Fibroblast of lung (primary cell): ENCODE measurements at regions not wholly inside any gene's neighbourhood (a gene's known extent, or its start where the extent isn't known, plus 50 kb on each side); places are given as distances from the start of the nearest gene placed in this dataset.

ENCODE experiments used
- DNase-seq, 2 donors: peaks; one replicate each; pipeline versions ENCODE4 v3.0.0 to v3.0.0-alpha.2; 2010; ENCODE audit warnings: low read depth in 2 of 2
- H2AFZ ChIP-seq: 2 replicates; pipeline ENCODE4 v1.5.1; 2012; ENCODE audit warnings: low read length, control low read depth, inconsistent platforms
- H3K27ac ChIP-seq: 2 replicates; pipeline ENCODE4 v1.5.1; 2011; ENCODE audit warnings: low read length, control low read depth; ENCODE audit not compliant: insufficient read depth
- H3K27me3 ChIP-seq: 2 replicates; pipeline ENCODE4 v1.5.1; 2011; ENCODE audit warnings: mild to moderate bottlenecking, low read length; ENCODE audit not compliant: control insufficient read depth, insufficient read depth
- H3K36me3 ChIP-seq: 2 replicates; pipeline ENCODE4 v1.5.1; 2011; ENCODE audit warnings: low read length; ENCODE audit not compliant: control insufficient read depth, insufficient read depth
- H3K4me1 ChIP-seq: 2 replicates; pipeline ENCODE4 v1.5.1; 2011; ENCODE audit warnings: low read length; ENCODE audit not compliant: control insufficient read depth, insufficient read depth; ENCODE audit errors: extremely low read depth
- H3K4me2 ChIP-seq: 2 replicates; pipeline ENCODE4 v1.5.1; 2011; ENCODE audit warnings: low read length, control low read depth; ENCODE audit not compliant: insufficient read depth; ENCODE audit errors: extremely low read depth
- H3K4me3 ChIP-seq, 4 experiments: fragments of 200-600 bp in 1 of 4; sonication (generic) in 1 of 4; replicated peaks in 1 of 4; 2 replicates each; pipeline ENCODE4 v1.5.1; 2011 to 2016; ENCODE audit warnings: low read length in 4 of 4, low read depth in 3 of 4, mild to moderate bottlenecking in 3 of 4, control low read depth in 2 of 4, inconsistent platforms in 1 of 4, mixed read lengths in 1 of 4; ENCODE audit not compliant: insufficient read depth in 1 of 4; ENCODE audit errors: control extremely low read depth in 1 of 4
- H3K79me2 ChIP-seq: 2 replicates; pipeline ENCODE4 v1.5.1; 2012; ENCODE audit warnings: mild to moderate bottlenecking, low read length, inconsistent platforms; ENCODE audit not compliant: control insufficient read depth, insufficient read depth
- H3K9ac ChIP-seq: 2 replicates; pipeline ENCODE4 v1.5.1; 2011; ENCODE audit warnings: mild to moderate bottlenecking, low read length, control low read depth; ENCODE audit not compliant: insufficient read depth
- H3K9me3 ChIP-seq: 2 replicates; pipeline ENCODE4 v1.5.1; 2012; ENCODE audit warnings: low read depth, low read length; ENCODE audit not compliant: control insufficient read depth, insufficient read depth
- H4K20me1 ChIP-seq: 2 replicates; pipeline ENCODE4 v1.5.1; 2011; ENCODE audit warnings: low read length; ENCODE audit not compliant: control insufficient read depth, insufficient read depth; ENCODE audit errors: extremely low read depth
- EZH2 ChIP-seq: IDR thresholded peaks from 2 replicates; pipeline ENCODE4 v1.5.1; 2012; ENCODE audit warnings: low read length, control low read depth, mild to moderate bottlenecking; ENCODE audit errors: missing control alignments
- TF ChIP-seq, protein P1 (sequence below), 2 donors: IDR thresholded peaks in 1 of 2; conservative IDR thresholded peaks in 1 of 2; 1 replicate in 1 of 2; 2 replicates in 1 of 2; pipeline ENCODE4 v1.5.1; 2011 to 2012; ENCODE audit warnings: low read length in 2 of 2, control low read depth in 1 of 2, inconsistent platforms in 1 of 2, low read depth in 1 of 2, mild to moderate bottlenecking in 1 of 2

DNA sequence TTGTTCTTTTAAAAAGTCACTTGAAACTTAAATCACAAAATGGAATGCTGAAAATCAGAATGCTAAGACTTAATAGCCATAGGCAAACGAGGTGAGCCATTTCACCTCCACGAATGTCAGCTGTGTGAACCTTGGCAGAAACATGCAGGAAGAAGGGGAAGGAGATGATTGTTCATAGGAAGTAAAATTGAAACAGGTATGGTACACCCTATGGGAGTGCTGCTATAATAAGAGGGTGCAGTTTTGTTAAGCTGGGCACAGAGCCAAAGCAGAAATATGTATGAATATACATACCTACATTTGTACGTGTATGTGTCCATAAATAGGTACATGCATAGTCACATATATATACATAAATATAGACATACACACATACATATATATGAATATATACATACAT, 51.0 kb upstream of the SPINK5 start:
- Histone ChIP-seq H3K4me1 (no peaks in the 10 kb centered on the region), H3K9ac (no peak overlapping the region), H3K27me3 (no peaks in the 10 kb centered on the region), H3K4me3 (no peak overlapping the region), H3K4me2 (no peak overlapping the region), H4K20me1 (no peaks in the 10 kb centered on the region), H3K27ac (no peak overlapping the region), H3K79me2 (no peaks in the 10 kb centered on the region), H3K9me3 (no peaks in the 10 kb centered on the region), H3K36me3 (no peaks in the 10 kb centered on the region), H2AFZ (no peak overlapping the region)
- TF ChIP-seq, protein P1, sequence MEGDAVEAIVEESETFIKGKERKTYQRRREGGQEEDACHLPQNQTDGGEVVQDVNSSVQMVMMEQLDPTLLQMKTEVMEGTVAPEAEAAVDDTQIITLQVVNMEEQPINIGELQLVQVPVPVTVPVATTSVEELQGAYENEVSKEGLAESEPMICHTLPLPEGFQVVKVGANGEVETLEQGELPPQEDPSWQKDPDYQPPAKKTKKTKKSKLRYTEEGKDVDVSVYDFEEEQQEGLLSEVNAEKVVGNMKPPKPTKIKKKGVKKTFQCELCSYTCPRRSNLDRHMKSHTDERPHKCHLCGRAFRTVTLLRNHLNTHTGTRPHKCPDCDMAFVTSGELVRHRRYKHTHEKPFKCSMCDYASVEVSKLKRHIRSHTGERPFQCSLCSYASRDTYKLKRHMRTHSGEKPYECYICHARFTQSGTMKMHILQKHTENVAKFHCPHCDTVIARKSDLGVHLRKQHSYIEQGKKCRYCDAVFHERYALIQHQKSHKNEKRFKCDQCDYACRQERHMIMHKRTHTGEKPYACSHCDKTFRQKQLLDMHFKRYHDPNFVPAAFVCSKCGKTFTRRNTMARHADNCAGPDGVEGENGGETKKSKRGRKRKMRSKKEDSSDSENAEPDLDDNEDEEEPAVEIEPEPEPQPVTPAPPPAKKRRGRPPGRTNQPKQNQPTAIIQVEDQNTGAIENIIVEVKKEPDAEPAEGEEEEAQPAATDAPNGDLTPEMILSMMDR (conservative IDR thresholded peaks at IDR 0.05 in 1 of 2, IDR thresholded peaks at IDR 0.05 in 1 of 2; ENCODE audit: low read depth in 1 of 2, low read length in 2 of 2): no peak
- TF ChIP-seq EZH2: no peak
- no peak for DNase-seq

DNA sequence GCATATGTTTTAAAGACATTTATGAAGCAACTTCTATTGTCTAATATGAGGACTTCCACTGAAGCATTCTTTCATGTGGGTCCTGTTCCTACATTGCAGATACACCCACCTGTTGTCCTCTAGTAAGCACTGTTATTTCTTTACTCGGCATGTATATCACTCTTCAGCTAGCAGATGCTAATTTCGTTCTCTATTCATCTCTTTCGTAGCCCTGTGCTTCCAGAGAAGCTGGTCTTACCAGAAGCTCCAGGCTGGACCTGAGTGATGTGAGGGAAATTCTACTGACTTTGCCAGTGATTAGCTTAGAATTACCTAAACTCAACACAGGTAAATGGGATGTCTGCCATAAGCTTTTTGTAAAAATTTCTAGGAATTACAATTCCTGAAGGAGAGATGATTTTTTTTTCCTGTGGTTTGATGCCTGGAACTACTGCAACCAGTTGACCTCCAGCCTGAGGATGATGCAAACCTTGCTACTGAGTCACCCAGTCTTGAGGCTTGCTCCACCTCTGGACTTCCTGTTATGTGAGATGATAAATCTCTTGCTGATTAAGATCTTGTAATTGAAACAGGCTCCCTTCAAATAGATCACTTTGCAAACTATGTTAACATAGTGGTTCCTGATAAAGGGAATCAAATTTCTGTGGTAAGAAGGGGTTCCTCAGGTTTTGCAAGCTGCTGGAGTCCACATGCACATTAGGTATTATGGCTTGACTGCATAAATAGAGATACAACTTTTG, 52.2 kb upstream of the SPINK5 start:
- no peak for TF ChIP-seq EZH2
- TF ChIP-seq, protein P1 (conservative IDR thresholded peaks at IDR 0.05 in 1 of 2, IDR thresholded peaks at IDR 0.05 in 1 of 2; ENCODE audit: low read depth in 1 of 2, low read length in 2 of 2): no peak
- peak; percentile 79 to 91 for DNase-seq

DNA sequence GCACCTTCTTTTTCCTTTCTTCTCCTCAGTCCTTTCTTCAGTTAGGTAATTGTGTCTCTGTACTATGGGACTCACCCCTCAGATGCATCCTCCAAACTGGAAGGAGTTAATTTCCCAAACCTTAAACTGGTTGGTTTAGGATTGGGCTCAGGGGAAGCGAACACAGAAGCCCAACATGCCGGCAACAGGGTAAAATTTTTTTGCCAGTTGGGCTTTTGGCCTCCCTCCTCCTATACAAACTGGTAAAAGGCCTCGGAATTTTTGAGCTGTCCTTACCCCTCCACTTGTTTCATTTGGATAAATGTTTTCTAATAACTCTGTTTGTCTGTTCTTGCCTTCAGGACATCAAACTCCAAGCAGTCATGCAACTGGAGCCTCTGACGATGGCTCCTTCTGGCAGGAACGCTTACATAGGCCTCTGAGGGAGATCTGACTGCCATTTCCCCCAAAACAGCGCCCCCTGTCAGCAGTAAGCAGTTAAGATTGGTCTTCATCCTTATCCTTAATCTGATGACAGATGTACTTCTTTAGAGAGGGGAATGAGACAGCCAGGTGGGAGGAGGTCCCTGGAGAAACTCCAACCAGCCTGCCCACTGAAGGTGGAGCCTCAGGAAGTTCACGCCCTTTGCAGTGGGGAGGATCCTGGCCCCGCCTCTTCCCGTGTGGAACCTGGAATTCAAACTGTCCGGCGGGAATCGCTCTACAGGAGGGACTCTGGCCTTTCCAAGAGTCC, 57.8 kb upstream of the SPINK5 start:
- TF ChIP-seq, protein P1 (conservative IDR thresholded peaks at IDR 0.05 in 1 of 2, IDR thresholded peaks at IDR 0.05 in 1 of 2; ENCODE audit: low read depth in 1 of 2, low read length in 2 of 2): peak in 1 of 2 donors; percentile 6
- TF ChIP-seq EZH2: no peak
- no peaks in the 10 kb centered on the region for H3K4me1 ChIP-seq
- H3K79me2 ChIP-seq: no peaks in the 10 kb centered on the region
- no peaks in the 10 kb centered on the region for H3K27me3 ChIP-seq
- no peaks in the 10 kb centered on the region for H3K9me3 ChIP-seq
- no peak overlapping the region for H3K9ac ChIP-seq
- no peak overlapping the region for H3K4me2 ChIP-seq
- no peak overlapping the region for H2AFZ ChIP-seq
- no peak overlapping the region for H3K27ac ChIP-seq
- no peak for DNase-seq
- no peak overlapping the region for H3K4me3 ChIP-seq
- H4K20me1 ChIP-seq: no peaks in the 10 kb centered on the region
- H3K36me3 ChIP-seq: no peaks in the 10 kb centered on the region

More for the DNA sequence above, 52.2 kb upstream of the SPINK5 start:
- no peak overlapping the region for H3K4me2 ChIP-seq
- H3K4me3 ChIP-seq: no peak overlapping the region
- H3K36me3 ChIP-seq: no peaks in the 10 kb centered on the region
- no peak overlapping the region for H3K27ac ChIP-seq
- no peaks in the 10 kb centered on the region for H3K9me3 ChIP-seq
- no peaks in the 10 kb centered on the region for H3K27me3 ChIP-seq
- H4K20me1 ChIP-seq: no peaks in the 10 kb centered on the region
- no peak overlapping the region for H3K9ac ChIP-seq
- H2AFZ ChIP-seq: no peak overlapping the region
- H3K79me2 ChIP-seq: no peaks in the 10 kb centered on the region
- H3K4me1 ChIP-seq: no peaks in the 10 kb centered on the region
